ENCODE measurements at regions not wholly inside any gene's neighbourhood (a gene's known extent, or its start where the extent isn't known, plus 50 kb on each side); places are given as distances from the start of the nearest gene placed in this dataset.

DNA sequence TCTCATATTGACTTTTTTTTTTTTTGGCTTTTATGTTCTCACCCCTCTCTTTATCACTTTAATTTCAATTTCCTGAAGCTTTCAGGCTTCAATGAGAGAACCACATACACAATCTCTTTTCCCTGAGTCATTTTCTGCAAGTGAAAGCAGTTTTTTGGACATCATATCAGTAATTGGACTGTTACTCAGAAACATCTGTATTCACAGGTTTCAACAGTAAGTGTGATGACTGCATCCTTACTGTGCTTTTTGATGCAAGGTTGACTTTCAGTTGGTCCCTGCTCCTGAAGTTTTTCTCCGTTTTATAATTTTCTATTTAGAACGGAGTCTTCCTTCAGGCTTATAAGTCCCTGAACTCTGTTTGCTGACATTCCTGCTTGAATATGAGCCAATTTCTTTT, 70.5 kb upstream of the CCBE1 start:
- no peak overlapping the region for H3K4me2 ChIP-seq
- H3K27me3 ChIP-seq: no peaks in the 10 kb centered on the region
- H3K9me3 ChIP-seq (replicated peaks in 1 of 11): peaks cover 0 to 26% (median 9%) of the 10 kb centered on the region in 11 experiments; a peak in 13 of 22 replicates
- no peak overlapping the region for H3K4me3 ChIP-seq
- no peaks in the 10 kb centered on the region for H4K20me1 ChIP-seq
- no peak overlapping the region for H3K9ac ChIP-seq
- TF ChIP-seq Cebpa-rat (IDR thresholded peaks at IDR 0.05): no peak
- no peaks in the 10 kb centered on the region for H3K36me3 ChIP-seq
- no peaks in the 10 kb centered on the region for H3K4me1 ChIP-seq
- no peak overlapping the region for H3K27ac ChIP-seq

GRCh38 chr18:59765343-59765742, 68.1 kb upstream of the CCBE1 start:
- TF ChIP-seq Cebpa-rat (IDR thresholded peaks at IDR 0.05): no peak
- H3K27me3 ChIP-seq: no peaks in the 10 kb centered on the region
- no peak overlapping the region for H3K9ac ChIP-seq
- H3K4me3 ChIP-seq: no peak overlapping the region
- H3K36me3 ChIP-seq: no peaks in the 10 kb centered on the region
- no peaks in the 10 kb centered on the region for H4K20me1 ChIP-seq
- H3K4me1 ChIP-seq: no peaks in the 10 kb centered on the region
- no peak overlapping the region for H3K4me2 ChIP-seq
- H3K27ac ChIP-seq: no peak overlapping the region
- H3K9me3 ChIP-seq (replicated peaks in 1 of 11): peaks cover 0 to 16% (median 0%) of the 10 kb centered on the region in 11 experiments; a peak in 6 of 22 replicates

GRCh38 chr18:59764281-59764680, 67.1 kb upstream of the CCBE1 start:
- no peak overlapping the region for H3K27ac ChIP-seq
- peaks cover 0 to 16% (median 0%) of the 10 kb centered on the region in 11 experiments; a peak in 6 of 22 replicates for H3K9me3 ChIP-seq (replicated peaks in 1 of 11)
- no peak overlapping the region for H3K9ac ChIP-seq
- H4K20me1 ChIP-seq: no peaks in the 10 kb centered on the region
- no peaks in the 10 kb centered on the region for H3K36me3 ChIP-seq
- no peak for TF ChIP-seq Cebpa-rat (IDR thresholded peaks at IDR 0.05)
- no peak overlapping the region for H3K4me3 ChIP-seq
- no peaks in the 10 kb centered on the region for H3K27me3 ChIP-seq
- no peak overlapping the region for H3K4me2 ChIP-seq
- H3K4me1 ChIP-seq: no peaks in the 10 kb centered on the region

DNA sequence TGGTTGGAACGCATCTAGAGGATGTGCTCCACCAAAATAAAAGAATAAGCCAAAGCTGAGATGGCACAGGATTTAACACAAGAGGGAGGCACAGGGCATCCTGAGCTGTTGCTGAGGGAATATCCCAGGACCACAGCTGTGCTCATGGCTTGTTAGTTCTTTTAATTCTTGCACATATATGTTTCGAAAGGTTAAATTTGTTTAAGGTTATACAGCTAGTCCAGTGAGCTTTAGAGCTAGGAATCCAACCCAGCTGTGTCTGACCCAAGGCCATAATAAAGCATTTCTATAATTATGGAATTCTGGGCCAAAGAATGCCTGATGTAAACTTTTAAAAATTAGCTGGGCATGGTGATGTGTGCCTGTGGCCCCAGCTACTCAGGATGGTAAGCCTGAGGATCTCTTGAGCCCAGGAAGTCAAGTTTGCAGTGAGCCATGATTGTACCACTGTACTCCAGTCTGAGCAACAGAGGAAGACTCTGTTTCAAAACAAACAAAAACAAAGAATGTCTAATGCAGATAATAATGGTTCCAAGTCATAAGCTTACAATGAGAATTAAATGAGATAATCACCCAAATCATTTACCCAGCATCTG, 66.4 kb upstream of the CCBE1 start:
- H3K27me3 ChIP-seq: no peaks in the 10 kb centered on the region
- H3K9me3 ChIP-seq (replicated peaks in 1 of 11): peaks cover 0 to 16% (median 0%) of the 10 kb centered on the region in 11 experiments; a peak in 6 of 22 replicates
- TF ChIP-seq Cebpa-rat (IDR thresholded peaks at IDR 0.05): no peak

GRCh38 chr18:59760619-59761600, 63.7 kb upstream of the CCBE1 start:
- Histone ChIP-seq H3K4me3 (no peak overlapping the region), H3K4me1 (no peaks in the 10 kb centered on the region), H3K4me2 (no peak overlapping the region), H3K36me3 (no peaks in the 10 kb centered on the region), H3K27me3 (no peaks in the 10 kb centered on the region), H4K20me1 (no peaks in the 10 kb centered on the region), H3K9ac (no peak overlapping the region), H3K27ac (no peak overlapping the region), H3K9me3 (replicated peaks in 1 of 11) (peaks cover 0 to 7% (median 0%) of the 10 kb centered on the region in 11 experiments; a peak in 3 of 22 replicates)
- TF ChIP-seq Cebpa-rat (IDR thresholded peaks at IDR 0.05): no peak

More for the DNA sequence above, 66.4 kb upstream of the CCBE1 start:
- Histone ChIP-seq H3K4me3 (no peak overlapping the region), H3K4me2 (no peak overlapping the region), H3K9ac (no peak overlapping the region), H3K4me1 (no peaks in the 10 kb centered on the region), H3K36me3 (no peaks in the 10 kb centered on the region), H3K27ac (no peak overlapping the region), H4K20me1 (no peaks in the 10 kb centered on the region)

DNA sequence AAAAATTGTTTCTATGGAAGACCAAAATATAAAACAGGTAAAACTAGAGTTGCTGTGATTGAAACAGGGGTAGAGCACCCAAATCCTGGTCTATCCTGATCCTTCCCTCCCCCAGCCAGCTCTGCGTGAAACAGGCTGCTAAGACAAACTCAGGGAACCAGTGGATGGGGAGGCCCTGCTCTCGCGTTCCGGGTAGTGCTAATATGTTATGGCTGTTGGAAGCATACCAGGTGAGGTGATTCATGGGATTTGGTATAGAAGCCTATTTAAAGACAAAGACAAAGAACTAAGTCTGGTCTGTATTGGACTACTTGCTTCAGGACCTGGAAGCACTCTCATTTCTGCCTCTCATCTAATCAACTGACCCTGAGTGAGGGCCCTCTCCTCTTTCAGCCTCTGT, 63.0 kb upstream of the CCBE1 start:
- H3K9me3 ChIP-seq (replicated peaks in 1 of 11): peaks cover 0 to 7% (median 0%) of the 10 kb centered on the region in 11 experiments; a peak in 3 of 22 replicates
- no peaks in the 10 kb centered on the region for H4K20me1 ChIP-seq
- H3K27me3 ChIP-seq: no peaks in the 10 kb centered on the region
- H3K4me1 ChIP-seq: no peaks in the 10 kb centered on the region
- no peak overlapping the region for H3K4me2 ChIP-seq
- no peaks in the 10 kb centered on the region for H3K36me3 ChIP-seq
- H3K9ac ChIP-seq: no peak overlapping the region
- H3K27ac ChIP-seq: no peak overlapping the region
- no peak overlapping the region for H3K4me3 ChIP-seq
- TF ChIP-seq Cebpa-rat (IDR thresholded peaks at IDR 0.05): no peak

- H4K20me1 ChIP-seq: no peaks in the 10 kb centered on the region
- H3K4me2 ChIP-seq: no peak overlapping the region
- H3K27ac ChIP-seq: no peak overlapping the region
- H3K27me3 ChIP-seq: no peaks in the 10 kb centered on the region
- no peak overlapping the region for H3K9ac ChIP-seq
- no peak for TF ChIP-seq Cebpa-rat (IDR thresholded peaks at IDR 0.05)
- no peaks in the 10 kb centered on the region; a peak in 1 of 22 replicates for H3K9me3 ChIP-seq (replicated peaks in 1 of 11)
- no peaks in the 10 kb centered on the region for H3K36me3 ChIP-seq
- peaks cover 0 to 9% (median 0%) of the 10 kb centered on the region in 10 experiments; a peak in 5 of 20 replicates for H3K4me1 ChIP-seq
- H3K4me3 ChIP-seq: no peak overlapping the region
Observed at GRCh38 chr18:59758837-59759236, 61.6 kb upstream of the CCBE1 start.

DNA sequence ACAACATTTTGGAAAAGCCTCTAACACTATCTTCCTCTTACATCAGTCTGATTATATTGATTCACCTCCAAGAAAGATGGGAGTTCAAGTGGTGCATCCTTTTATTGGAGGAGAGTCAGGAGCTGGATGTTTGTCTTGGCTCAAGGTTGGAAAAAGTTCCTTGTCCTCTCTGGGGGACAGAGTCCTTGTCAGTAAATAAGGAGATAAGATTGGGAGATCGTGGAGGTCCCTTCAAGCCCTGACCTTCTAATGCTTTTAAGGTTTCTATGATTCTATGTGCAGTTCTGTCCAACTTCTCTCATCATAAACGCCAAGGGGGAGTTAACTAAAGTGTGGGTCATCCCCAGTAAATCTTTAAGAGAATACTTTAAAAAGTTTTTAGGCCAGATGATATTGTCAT, 60.9 kb upstream of the CCBE1 start:
- no peaks in the 10 kb centered on the region for H3K9me3 ChIP-seq (replicated peaks in 1 of 11)
- no peaks in the 10 kb centered on the region for H3K36me3 ChIP-seq
- H3K4me2 ChIP-seq: no peak overlapping the region
- no peak for TF ChIP-seq Cebpa-rat (IDR thresholded peaks at IDR 0.05)
- no peak overlapping the region for H3K27ac ChIP-seq
- no peak overlapping the region for H3K9ac ChIP-seq
- no peaks in the 10 kb centered on the region for H3K27me3 ChIP-seq
- peaks cover 0 to 9% (median 0%) of the 10 kb centered on the region in 10 experiments; a peak in 5 of 20 replicates for H3K4me1 ChIP-seq
- no peaks in the 10 kb centered on the region for H4K20me1 ChIP-seq
- H3K4me3 ChIP-seq: no peak overlapping the region

- no peaks in the 10 kb centered on the region for H3K27me3 ChIP-seq
- TF ChIP-seq Cebpa-rat (IDR thresholded peaks at IDR 0.05): no peak
- no peak overlapping the region for H3K27ac ChIP-seq
- H3K4me1 ChIP-seq: peaks cover 0 to 9% (median 0%) of the 10 kb centered on the region in 10 experiments; a peak in 5 of 20 replicates
- no peaks in the 10 kb centered on the region for H3K36me3 ChIP-seq
- no peak overlapping the region for H3K4me2 ChIP-seq
- no peak overlapping the region for H3K9ac ChIP-seq
- no peaks in the 10 kb centered on the region for H4K20me1 ChIP-seq
- no peak overlapping the region for H3K4me3 ChIP-seq
- H3K9me3 ChIP-seq (replicated peaks in 1 of 11): no peaks in the 10 kb centered on the region
Observed at GRCh38 chr18:59752666-59753065, 55.4 kb upstream of the CCBE1 start.

Measured in BLaER1 treated with 17β-estradiol and CSF1 and Interleukin-3, amounts not matched to agents 10 nM and 100 nM (cell line).